A172 (cell line): ENCODE measurements at regions not wholly inside any gene's neighbourhood (a gene's known extent, or its start where the extent isn't known, plus 50 kb on each side); places are given as distances from the start of the nearest gene placed in this dataset.
"Not testable (repeated sequence)": the region's sequence is repeated elsewhere in the genome, so short reads cannot be mapped to it uniquely, and the experiment has no call there.

Source experiments
- DNase-seq: peaks from one replicate; pipeline ENCODE4 v3.0.0-alpha.2; 2015; ENCODE audit warnings: low spot score

GRCh38 chrX:40887476-40887875 is 152.1 kb upstream of the MED14 start:
- no peak for DNase-seq

- no peak for DNase-seq
These were observed 156.5 kb upstream of the MED14 start for GRCh38 chrX:40891798-40892197.

GRCh38 chrX:40893251-40893910 is 158.0 kb upstream of the MED14 start:
- no peak for DNase-seq

GRCh38 chrX:40895246-40895645 is 159.9 kb upstream of the MED14 start:
- no peak for DNase-seq

GRCh38 chrX:40897718-40898270 is 162.5 kb upstream of the MED14 start:
- no peak for DNase-seq

GRCh38 chrX:40904739-40905138 is 169.4 kb upstream of the MED14 start:
- not testable (repeated sequence) for DNase-seq

- DNase-seq: peak; percentile 62
These were observed 172.7 kb upstream of the MED14 start for GRCh38 chrX:40908026-40908425.

- peak; percentile 84 for DNase-seq
These were observed 173.6 kb upstream of the MED14 start for GRCh38 chrX:40908857-40909475.

GRCh38 chrX:40912166-40912565 is 173.1 kb upstream of the USP9X start:
- DNase-seq: no peak

- no peak for DNase-seq
These were observed 172.7 kb upstream of the USP9X start for GRCh38 chrX:40912576-40912975.

- DNase-seq: no peak
These were observed 164.9 kb upstream of the USP9X start for GRCh38 chrX:40920351-40920750.

GRCh38 chrX:40922307-40922706 is 162.9 kb upstream of the USP9X start:
- DNase-seq: peak; percentile 86

GRCh38 chrX:40926739-40927427 is 158.4 kb upstream of the USP9X start:
- peak; percentile 27 for DNase-seq

- no peak for DNase-seq
These were observed 157.2 kb upstream of the USP9X start for GRCh38 chrX:40928076-40928475.

- no peak for DNase-seq
These were observed 153.3 kb upstream of the USP9X start for GRCh38 chrX:40931921-40932320.

GRCh38 chrX:40933132-40933705 is 152.0 kb upstream of the USP9X start:
- no peak for DNase-seq

GRCh38 chrX:40933706-40934425 is 151.4 kb upstream of the USP9X start:
- DNase-seq: peak; percentile 28

GRCh38 chrX:40936827-40937226 is 148.4 kb upstream of the USP9X start:
- no peak for DNase-seq

GRCh38 chrX:40938423-40938822 is 146.8 kb upstream of the USP9X start:
- DNase-seq: peak; percentile 49

- no peak for DNase-seq
These were observed 142.1 kb upstream of the USP9X start for GRCh38 chrX:40943093-40943641.

GRCh38 chrX:40945361-40945713 is 139.9 kb upstream of the USP9X start:
- DNase-seq: peak; percentile 74

GRCh38 chrX:40947276-40947675 is 138.0 kb upstream of the USP9X start:
- DNase-seq: no peak
